ENCODE measurements at regions not wholly inside any gene's neighbourhood (a gene's known extent, or its start where the extent isn't known, plus 50 kb on each side); places are given as distances from the start of the nearest gene placed in this dataset.

- Histone ChIP-seq H3K4me3 (no peak overlapping the region), H3K27ac (no peak overlapping the region)
Observed at GRCh38 chr11:27209562-27210005, 153.4 kb downstream of the CCDC34 start.

GRCh38 chr11:27208846-27209245 lies 154.2 kb downstream of the CCDC34 start:
- H3K9ac ChIP-seq (ENCODE audit: insufficient read length): no peak overlapping the region
- no peaks in the 10 kb centered on the region for H3K9me3 ChIP-seq (ENCODE audit: low read depth, low read length)
- no peak for DNase-seq (ENCODE audit: low read depth, low spot score)
- no peak overlapping the region for H3K27ac ChIP-seq
- no peaks in the 10 kb centered on the region for H3K36me3 ChIP-seq (ENCODE audit: insufficient read depth, low read length)
- TF ChIP-seq FOXP2 (optimal IDR thresholded peaks at IDR 0.05; ENCODE audit: control extremely low read depth, extremely low read length, insufficient read depth) (no peak), EZH2 (IDR thresholded peaks at IDR 0.05) (no peak), POLR2AphosphoS5 (IDR thresholded peaks at IDR 0.05; ENCODE audit: borderline replicate concordance, low read depth, low read length) (no peak)
- H3K4me3 ChIP-seq: no peak overlapping the region

More at GRCh38 chr11:27209562-27210005, 153.4 kb downstream of the CCDC34 start:
- no peak for DNase-seq (ENCODE audit: low read depth, low spot score)
- H3K36me3 ChIP-seq (ENCODE audit: insufficient read depth, low read length): no peaks in the 10 kb centered on the region
- H3K9ac ChIP-seq (ENCODE audit: insufficient read length): no peak overlapping the region
- H3K9me3 ChIP-seq (ENCODE audit: low read depth, low read length): no peaks in the 10 kb centered on the region
- no peak for TF ChIP-seq EZH2 (IDR thresholded peaks at IDR 0.05)
- TF ChIP-seq POLR2AphosphoS5 (IDR thresholded peaks at IDR 0.05; ENCODE audit: borderline replicate concordance, low read depth, low read length): no peak
- no peak for TF ChIP-seq FOXP2 (optimal IDR thresholded peaks at IDR 0.05; ENCODE audit: control extremely low read depth, extremely low read length, insufficient read depth)

- Histone ChIP-seq H3K4me3 (no peak overlapping the region), H3K36me3 (ENCODE audit: insufficient read depth, low read length) (no peaks in the 10 kb centered on the region), H3K27ac (no peak overlapping the region), H3K9ac (ENCODE audit: insufficient read length) (no peak overlapping the region), H3K9me3 (ENCODE audit: low read depth, low read length) (no peaks in the 10 kb centered on the region)
- TF ChIP-seq EZH2 (IDR thresholded peaks at IDR 0.05) (no peak), POLR2AphosphoS5 (IDR thresholded peaks at IDR 0.05; ENCODE audit: borderline replicate concordance, low read depth, low read length) (no peak), FOXP2 (optimal IDR thresholded peaks at IDR 0.05; ENCODE audit: control extremely low read depth, extremely low read length, insufficient read depth) (no peak)
- no peak for DNase-seq (ENCODE audit: low read depth, low spot score)
Observed at GRCh38 chr11:27207025-27207650, 155.9 kb downstream of the CCDC34 start.

GRCh38 chr11:27205779-27206570 lies 157.0 kb downstream of the CCDC34 start:
- Histone ChIP-seq H3K4me3 (no peak overlapping the region), H3K36me3 (ENCODE audit: insufficient read depth, low read length) (no peaks in the 10 kb centered on the region)
- no peak for TF ChIP-seq POLR2AphosphoS5 (IDR thresholded peaks at IDR 0.05; ENCODE audit: borderline replicate concordance, low read depth, low read length)
- no peak for TF ChIP-seq EZH2 (IDR thresholded peaks at IDR 0.05)
- no peak for TF ChIP-seq FOXP2 (optimal IDR thresholded peaks at IDR 0.05; ENCODE audit: control extremely low read depth, extremely low read length, insufficient read depth)

GRCh38 chr11:27205250-27205649 lies 157.8 kb downstream of the CCDC34 start:
- no peaks in the 10 kb centered on the region for H3K36me3 ChIP-seq (ENCODE audit: insufficient read depth, low read length)
- H3K4me3 ChIP-seq: no peak overlapping the region
- no peak for DNase-seq (ENCODE audit: low read depth, low spot score)
- TF ChIP-seq EZH2 (IDR thresholded peaks at IDR 0.05) (no peak), POLR2AphosphoS5 (IDR thresholded peaks at IDR 0.05; ENCODE audit: borderline replicate concordance, low read depth, low read length) (no peak), FOXP2 (optimal IDR thresholded peaks at IDR 0.05; ENCODE audit: control extremely low read depth, extremely low read length, insufficient read depth) (no peak)
- no peak overlapping the region for H3K27ac ChIP-seq
- no peak overlapping the region for H3K9ac ChIP-seq (ENCODE audit: insufficient read length)
- no peaks in the 10 kb centered on the region for H3K9me3 ChIP-seq (ENCODE audit: low read depth, low read length)

More at GRCh38 chr11:27205779-27206570, 157.0 kb downstream of the CCDC34 start:
- no peak for DNase-seq (ENCODE audit: low read depth, low spot score)
- no peak overlapping the region for H3K27ac ChIP-seq
- no peaks in the 10 kb centered on the region for H3K9me3 ChIP-seq (ENCODE audit: low read depth, low read length)
- no peak overlapping the region for H3K9ac ChIP-seq (ENCODE audit: insufficient read length)

- Histone ChIP-seq H3K36me3 (ENCODE audit: insufficient read depth, low read length) (no peaks in the 10 kb centered on the region), H3K4me3 (no peak overlapping the region), H3K27ac (no peak overlapping the region), H3K9me3 (ENCODE audit: low read depth, low read length) (no peaks in the 10 kb centered on the region), H3K9ac (ENCODE audit: insufficient read length) (no peak overlapping the region)
- TF ChIP-seq POLR2AphosphoS5 (IDR thresholded peaks at IDR 0.05; ENCODE audit: borderline replicate concordance, low read depth, low read length): no peak
- no peak for TF ChIP-seq FOXP2 (optimal IDR thresholded peaks at IDR 0.05; ENCODE audit: control extremely low read depth, extremely low read length, insufficient read depth)
- no peak for TF ChIP-seq EZH2 (IDR thresholded peaks at IDR 0.05)
- no peak for DNase-seq (ENCODE audit: low read depth, low spot score)
Observed at GRCh38 chr11:27204529-27204928, 158.5 kb downstream of the CCDC34 start.

GRCh38 chr11:27203077-27203647 lies 159.9 kb downstream of the CCDC34 start:
- DNase-seq (ENCODE audit: low read depth, low spot score): no peak
- H3K36me3 ChIP-seq (ENCODE audit: insufficient read depth, low read length): no peaks in the 10 kb centered on the region
- no peak overlapping the region for H3K9ac ChIP-seq (ENCODE audit: insufficient read length)
- TF ChIP-seq FOXP2 (optimal IDR thresholded peaks at IDR 0.05; ENCODE audit: control extremely low read depth, extremely low read length, insufficient read depth) (no peak), POLR2AphosphoS5 (IDR thresholded peaks at IDR 0.05; ENCODE audit: borderline replicate concordance, low read depth, low read length) (no peak), EZH2 (IDR thresholded peaks at IDR 0.05) (no peak)
- H3K9me3 ChIP-seq (ENCODE audit: low read depth, low read length): no peaks in the 10 kb centered on the region
- H3K27ac ChIP-seq: no peak overlapping the region
- H3K4me3 ChIP-seq: no peak overlapping the region

Data from SK-N-MC (cell line).